WTC11 (cell line): ENCODE measurements at regions not wholly inside any gene's neighbourhood (a gene's known extent, or its start where the extent isn't known, plus 50 kb on each side); places are given as distances from the start of the nearest gene placed in this dataset.

Source experiments
- ATAC-seq: fragments of 200-7000 bp; cut with Tn5 transposase; 2 replicates; pipeline ENCODE4 v1.10.0; 2021; ENCODE audit warnings: mild to moderate bottlenecking, moderate library complexity
- CTCF ChIA-PET: fragments of 300-600 bp; sonication (Branson Sonifier 250); formaldehyde crosslinking; loops from one replicate; lab custom pipeline; 2021; ENCODE audit warnings: antibody characterized with exemption; lab: Charles Lee
- POLR2A ChIA-PET: fragments of 350-600 bp; sonication (Branson Sonifier 250); formaldehyde crosslinking; loops from one replicate; lab custom pipeline; 2021; ENCODE audit warnings: antibody characterized with exemption; lab: Charles Lee
- DNase-seq: peaks from one replicate; pipeline ENCODE4 v3.0.0; 2021; ENCODE audit warnings: low spot score
- H3K27ac Mint-ChIP-seq: 2 replicates; pipeline ENCODE4 v1.8.0; 2021; ENCODE audit warnings: mixed read lengths
- H3K27me3 Mint-ChIP-seq: 2 replicates; pipeline ENCODE4 v1.8.0; 2021; ENCODE audit warnings: low read depth, mild to moderate bottlenecking, moderate library complexity, mixed read lengths
- H3K36me3 Mint-ChIP-seq: 2 replicates; pipeline ENCODE4 v1.8.0; 2021; ENCODE audit warnings: mixed read lengths
- H3K4me1 Mint-ChIP-seq: 2 replicates; pipeline ENCODE4 v1.8.0; 2022; ENCODE audit warnings: mixed read lengths
- H3K4me3 Mint-ChIP-seq: 2 replicates; pipeline ENCODE4 v1.8.0; 2021; ENCODE audit warnings: mild to moderate bottlenecking, moderate library complexity, mixed read lengths
- H3K9me3 Mint-ChIP-seq: 2 replicates; pipeline ENCODE4 v1.8.0; 2021; ENCODE audit warnings: mixed read lengths
- ATF1 ChIP-seq: sonication (generic); formaldehyde crosslinking; IDR thresholded peaks from 2 replicates; pipeline ENCODE4 v1.8.1; 2023; ENCODE audit warnings: mild to moderate bottlenecking, moderate library complexity, missing genetic modification reagents
- EMX1 ChIP-seq: fragments of 250-450 bp; sonication (Bioruptor Pico); IDR thresholded peaks from 2 replicates; pipeline ENCODE4 v1.8.0; 2021; ENCODE audit warnings: mild to moderate bottlenecking
- GRHL2 ChIP-seq: fragments of 250-450 bp; sonication (Bioruptor Pico); IDR thresholded peaks from 2 replicates; pipeline ENCODE4 v1.8.0; 2022; ENCODE audit warnings: mild to moderate bottlenecking, moderate library complexity; ENCODE audit not compliant: insufficient replicate concordance, severe bottlenecking
- IRF2 ChIP-seq: sonication (generic); formaldehyde crosslinking; IDR thresholded peaks from 2 replicates; pipeline ENCODE4 v1.8.0; 2022; ENCODE audit warnings: low read depth, missing genetic modification reagents, borderline replicate concordance
- NR2C2 ChIP-seq: sonication (generic); formaldehyde crosslinking; IDR thresholded peaks from 2 replicates; pipeline ENCODE4 v1.8.0; 2022; ENCODE audit warnings: mild to moderate bottlenecking, missing genetic modification reagents
- RELA ChIP-seq: sonication (generic); formaldehyde crosslinking; IDR thresholded peaks from 2 replicates; pipeline ENCODE4 v1.8.1; 2022; ENCODE audit warnings: missing genetic modification reagents, mild to moderate bottlenecking, borderline replicate concordance
- TEAD1 ChIP-seq: sonication (generic); formaldehyde crosslinking; IDR thresholded peaks from 2 replicates; pipeline ENCODE4 v1.8.0; 2022; ENCODE audit warnings: mild to moderate bottlenecking, missing genetic modification reagents
- ZNF121 ChIP-seq: sonication (generic); formaldehyde crosslinking; IDR thresholded peaks from 2 replicates; pipeline ENCODE4 v1.8.0; 2023; ENCODE audit warnings: missing genetic modification reagents
- ZNF263 ChIP-seq: sonication (generic); formaldehyde crosslinking; IDR thresholded peaks from 2 replicates; pipeline ENCODE4 v1.8.1; 2022; ENCODE audit warnings: low read depth, mild to moderate bottlenecking, moderate library complexity, missing genetic modification reagents
- ZNF317 ChIP-seq: sonication (generic); formaldehyde crosslinking; IDR thresholded peaks from 2 replicates; pipeline ENCODE4 v1.8.1; 2023; ENCODE audit warnings: low read depth, mild to moderate bottlenecking, moderate library complexity, missing genetic modification reagents, borderline replicate concordance
- TF ChIP-seq, protein P1 (sequence below): sonication (generic); formaldehyde crosslinking; IDR thresholded peaks from 2 replicates; pipeline ENCODE4 v1.8.0; 2022; ENCODE audit warnings: mild to moderate bottlenecking, missing genetic modification reagents
- TF ChIP-seq, protein P2 (sequence below): fragments of 250-450 bp; sonication (Bioruptor Pico); conservative IDR thresholded peaks from 2 replicates; pipeline ENCODE4 v1.9.0; 2021; ENCODE audit warnings: mild to moderate bottlenecking
- TF ChIP-seq, protein P3 (sequence below): sonication (generic); formaldehyde crosslinking; IDR thresholded peaks from 2 replicates; pipeline ENCODE4 v1.8.0; 2022; ENCODE audit warnings: missing genetic modification reagents
- TF ChIP-seq, protein P4 (sequence below): sonication (generic); formaldehyde crosslinking; IDR thresholded peaks from 2 replicates; pipeline ENCODE4 v1.8.1; 2022; ENCODE audit warnings: mild to moderate bottlenecking, moderate library complexity, missing genetic modification reagents
- TF ChIP-seq, protein P5 (sequence below): sonication (generic); formaldehyde crosslinking; IDR thresholded peaks from 2 replicates; pipeline ENCODE4 v1.8.1; 2023; ENCODE audit warnings: mild to moderate bottlenecking, missing genetic modification reagents
- TF ChIP-seq, protein P6 (sequence below): fragments of 250-450 bp; sonication (Bioruptor Pico); IDR thresholded peaks from 2 replicates; pipeline ENCODE4 v1.9.0; 2021; ENCODE audit warnings: mild to moderate bottlenecking
- TF ChIP-seq, protein P7 (sequence below): sonication (generic); formaldehyde crosslinking; IDR thresholded peaks from 2 replicates; pipeline ENCODE4 v1.8.0; 2023; ENCODE audit warnings: mild to moderate bottlenecking, missing genetic modification reagents

DNA sequence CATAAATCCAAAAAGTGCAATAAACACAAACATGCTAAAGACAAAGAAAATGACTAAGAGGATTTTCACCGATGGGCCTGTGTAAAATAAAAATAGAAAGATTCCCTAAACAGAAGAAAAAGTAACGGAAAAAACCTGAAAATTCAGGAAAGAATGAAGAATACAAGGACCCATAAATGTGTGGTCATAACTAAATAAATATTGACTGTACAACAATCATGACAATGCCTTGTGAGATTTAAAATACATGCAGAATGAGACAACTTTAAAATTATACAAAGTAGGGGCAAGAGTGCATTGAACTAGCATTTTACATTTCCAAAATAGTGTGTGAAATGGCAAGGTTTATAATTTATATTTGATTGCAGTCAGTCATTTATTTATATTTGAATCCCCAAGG, 409.1 kb upstream of the ANKRD30A start:
- ChIA-PET CTCF (no interaction called here), POLR2A (no interaction called here)
- no peaks in the 10 kb centered on the region for H3K36me3 Mint-ChIP-seq
- peaks cover 14% of the 10 kb centered on the region for H3K9me3 Mint-ChIP-seq
- no peak overlapping the region for H3K4me3 Mint-ChIP-seq
- ATAC-seq, result no peak
- TF ChIP-seq, protein P1, sequence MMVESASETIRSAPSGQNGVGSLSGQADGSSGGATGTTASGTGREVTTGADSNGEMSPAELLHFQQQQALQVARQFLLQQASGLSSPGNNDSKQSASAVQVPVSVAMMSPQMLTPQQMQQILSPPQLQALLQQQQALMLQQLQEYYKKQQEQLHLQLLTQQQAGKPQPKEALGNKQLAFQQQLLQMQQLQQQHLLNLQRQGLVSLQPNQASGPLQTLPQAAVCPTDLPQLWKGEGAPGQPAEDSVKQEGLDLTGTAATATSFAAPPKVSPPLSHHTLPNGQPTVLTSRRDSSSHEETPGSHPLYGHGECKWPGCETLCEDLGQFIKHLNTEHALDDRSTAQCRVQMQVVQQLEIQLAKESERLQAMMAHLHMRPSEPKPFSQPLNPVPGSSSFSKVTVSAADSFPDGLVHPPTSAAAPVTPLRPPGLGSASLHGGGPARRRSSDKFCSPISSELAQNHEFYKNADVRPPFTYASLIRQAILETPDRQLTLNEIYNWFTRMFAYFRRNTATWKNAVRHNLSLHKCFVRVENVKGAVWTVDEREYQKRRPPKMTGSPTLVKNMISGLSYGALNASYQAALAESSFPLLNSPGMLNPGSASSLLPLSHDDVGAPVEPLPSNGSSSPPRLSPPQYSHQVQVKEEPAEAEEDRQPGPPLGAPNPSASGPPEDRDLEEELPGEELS, result no peak
- TF ChIP-seq, protein P2, sequence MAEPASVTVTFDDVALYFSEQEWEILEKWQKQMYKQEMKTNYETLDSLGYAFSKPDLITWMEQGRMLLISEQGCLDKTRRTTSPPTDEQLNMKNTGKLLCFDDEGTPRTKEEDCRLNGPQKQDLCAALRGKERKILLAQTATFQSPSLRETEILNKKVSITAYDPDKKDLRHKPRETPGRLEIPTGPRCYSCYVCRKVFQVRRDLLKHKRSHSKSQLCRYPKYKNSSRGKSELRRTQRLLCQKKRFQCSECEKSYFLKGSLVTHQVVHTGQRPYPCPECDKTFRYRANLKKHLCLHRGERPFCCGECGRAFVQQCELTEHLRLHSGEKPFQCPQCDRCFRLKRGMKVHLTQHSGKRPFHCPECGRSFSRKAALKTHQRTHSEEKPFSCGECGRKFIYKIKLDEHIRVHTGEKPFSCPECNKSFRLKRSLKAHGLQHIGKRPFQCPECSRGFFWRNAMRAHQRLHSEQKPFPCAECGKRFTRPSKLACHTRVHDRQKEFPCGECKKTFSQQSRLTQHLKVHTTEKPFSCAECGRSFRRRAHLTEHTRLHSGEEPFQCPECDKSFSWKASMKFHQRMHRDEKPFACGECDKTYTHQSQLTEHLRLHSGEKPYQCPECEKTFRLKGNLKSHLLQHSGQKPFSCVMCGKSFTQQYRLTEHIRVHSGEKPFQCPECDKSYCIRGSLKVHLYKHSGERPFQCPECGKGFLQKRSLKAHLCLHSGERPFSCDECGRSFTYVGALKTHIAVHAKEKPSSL (CRISPR knock-in tag), result no peak
- TF ChIP-seq ATF1 (CRISPR knock-in tag), result no peak
- TF ChIP-seq GRHL2 (CRISPR knock-in tag), result no peak
- no peak for TF ChIP-seq ZNF317
- TF ChIP-seq ZNF263, result no peak
- H3K27me3 Mint-ChIP-seq, result no peaks in the 10 kb centered on the region
- no peak for DNase-seq
- no peaks in the 10 kb centered on the region for H3K4me1 Mint-ChIP-seq
- H3K27ac Mint-ChIP-seq, result no peak overlapping the region

DNA sequence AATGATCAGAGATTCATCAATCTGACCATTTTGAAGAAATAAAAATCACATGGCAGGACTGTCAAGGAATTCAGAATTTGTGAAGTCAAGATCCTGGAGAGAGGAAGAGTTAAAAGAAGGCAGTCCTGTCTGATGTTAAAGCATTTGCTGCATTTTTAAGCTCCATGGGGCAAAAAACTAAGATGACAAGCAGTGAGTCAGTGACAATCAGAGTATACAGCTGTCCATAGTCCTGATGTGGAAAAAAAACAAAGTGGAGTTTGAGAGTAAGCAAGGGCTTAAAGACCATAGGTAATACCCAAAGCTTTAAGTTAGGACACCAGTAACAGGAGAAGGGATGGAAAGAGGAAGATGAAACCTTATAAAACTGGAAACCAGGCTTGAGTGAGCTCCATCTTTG, 412.7 kb upstream of the ANKRD30A start:
- Mint-ChIP-seq H3K4me3 (no peak overlapping the region), H3K27me3 (no peaks in the 10 kb centered on the region), H3K9me3 (peaks cover 9% of the 10 kb centered on the region), H3K36me3 (no peaks in the 10 kb centered on the region), H3K4me1 (no peaks in the 10 kb centered on the region), H3K27ac (no peak overlapping the region)
- no peak for ATAC-seq
- ChIA-PET CTCF (interaction anchor here (1.6 kb wide), 1 partner anchor 13 kb away, joined by 5 read pairs; no protein-coding TSS in a partner anchor), POLR2A (interaction anchor here (1.0 kb wide), 1 partner anchor 13 kb away, joined by 3 read pairs; no protein-coding TSS in a partner anchor)
- no peak for DNase-seq
- TF ChIP-seq, protein P3, sequence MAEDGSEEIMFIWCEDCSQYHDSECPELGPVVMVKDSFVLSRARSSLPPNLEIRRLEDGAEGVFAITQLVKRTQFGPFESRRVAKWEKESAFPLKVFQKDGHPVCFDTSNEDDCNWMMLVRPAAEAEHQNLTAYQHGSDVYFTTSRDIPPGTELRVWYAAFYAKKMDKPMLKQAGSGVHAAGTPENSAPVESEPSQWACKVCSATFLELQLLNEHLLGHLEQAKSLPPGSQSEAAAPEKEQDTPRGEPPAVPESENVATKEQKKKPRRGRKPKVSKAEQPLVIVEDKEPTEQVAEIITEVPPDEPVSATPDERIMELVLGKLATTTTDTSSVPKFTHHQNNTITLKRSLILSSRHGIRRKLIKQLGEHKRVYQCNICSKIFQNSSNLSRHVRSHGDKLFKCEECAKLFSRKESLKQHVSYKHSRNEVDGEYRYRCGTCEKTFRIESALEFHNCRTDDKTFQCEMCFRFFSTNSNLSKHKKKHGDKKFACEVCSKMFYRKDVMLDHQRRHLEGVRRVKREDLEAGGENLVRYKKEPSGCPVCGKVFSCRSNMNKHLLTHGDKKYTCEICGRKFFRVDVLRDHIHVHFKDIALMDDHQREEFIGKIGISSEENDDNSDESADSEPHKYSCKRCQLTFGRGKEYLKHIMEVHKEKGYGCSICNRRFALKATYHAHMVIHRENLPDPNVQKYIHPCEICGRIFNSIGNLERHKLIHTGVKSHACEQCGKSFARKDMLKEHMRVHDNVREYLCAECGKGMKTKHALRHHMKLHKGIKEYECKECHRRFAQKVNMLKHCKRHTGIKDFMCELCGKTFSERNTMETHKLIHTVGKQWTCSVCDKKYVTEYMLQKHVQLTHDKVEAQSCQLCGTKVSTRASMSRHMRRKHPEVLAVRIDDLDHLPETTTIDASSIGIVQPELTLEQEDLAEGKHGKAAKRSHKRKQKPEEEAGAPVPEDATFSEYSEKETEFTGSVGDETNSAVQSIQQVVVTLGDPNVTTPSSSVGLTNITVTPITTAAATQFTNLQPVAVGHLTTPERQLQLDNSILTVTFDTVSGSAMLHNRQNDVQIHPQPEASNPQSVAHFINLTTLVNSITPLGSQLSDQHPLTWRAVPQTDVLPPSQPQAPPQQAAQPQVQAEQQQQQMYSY, result no peak
- TF ChIP-seq EMX1 (CRISPR knock-in tag), result no peak
- TF ChIP-seq, protein P4, sequence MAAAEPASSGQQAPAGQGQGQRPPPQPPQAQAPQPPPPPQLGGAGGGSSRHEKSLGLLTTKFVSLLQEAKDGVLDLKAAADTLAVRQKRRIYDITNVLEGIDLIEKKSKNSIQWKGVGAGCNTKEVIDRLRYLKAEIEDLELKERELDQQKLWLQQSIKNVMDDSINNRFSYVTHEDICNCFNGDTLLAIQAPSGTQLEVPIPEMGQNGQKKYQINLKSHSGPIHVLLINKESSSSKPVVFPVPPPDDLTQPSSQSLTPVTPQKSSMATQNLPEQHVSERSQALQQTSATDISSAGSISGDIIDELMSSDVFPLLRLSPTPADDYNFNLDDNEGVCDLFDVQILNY (CRISPR knock-in tag), result no peak
- TF ChIP-seq, protein P5, sequence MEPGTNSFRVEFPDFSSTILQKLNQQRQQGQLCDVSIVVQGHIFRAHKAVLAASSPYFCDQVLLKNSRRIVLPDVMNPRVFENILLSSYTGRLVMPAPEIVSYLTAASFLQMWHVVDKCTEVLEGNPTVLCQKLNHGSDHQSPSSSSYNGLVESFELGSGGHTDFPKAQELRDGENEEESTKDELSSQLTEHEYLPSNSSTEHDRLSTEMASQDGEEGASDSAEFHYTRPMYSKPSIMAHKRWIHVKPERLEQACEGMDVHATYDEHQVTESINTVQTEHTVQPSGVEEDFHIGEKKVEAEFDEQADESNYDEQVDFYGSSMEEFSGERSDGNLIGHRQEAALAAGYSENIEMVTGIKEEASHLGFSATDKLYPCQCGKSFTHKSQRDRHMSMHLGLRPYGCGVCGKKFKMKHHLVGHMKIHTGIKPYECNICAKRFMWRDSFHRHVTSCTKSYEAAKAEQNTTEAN (CRISPR knock-in tag), result no peak
- no peak for TF ChIP-seq TEAD1 (CRISPR knock-in tag)
- TF ChIP-seq ZNF317, result no peak
- TF ChIP-seq, protein P6, sequence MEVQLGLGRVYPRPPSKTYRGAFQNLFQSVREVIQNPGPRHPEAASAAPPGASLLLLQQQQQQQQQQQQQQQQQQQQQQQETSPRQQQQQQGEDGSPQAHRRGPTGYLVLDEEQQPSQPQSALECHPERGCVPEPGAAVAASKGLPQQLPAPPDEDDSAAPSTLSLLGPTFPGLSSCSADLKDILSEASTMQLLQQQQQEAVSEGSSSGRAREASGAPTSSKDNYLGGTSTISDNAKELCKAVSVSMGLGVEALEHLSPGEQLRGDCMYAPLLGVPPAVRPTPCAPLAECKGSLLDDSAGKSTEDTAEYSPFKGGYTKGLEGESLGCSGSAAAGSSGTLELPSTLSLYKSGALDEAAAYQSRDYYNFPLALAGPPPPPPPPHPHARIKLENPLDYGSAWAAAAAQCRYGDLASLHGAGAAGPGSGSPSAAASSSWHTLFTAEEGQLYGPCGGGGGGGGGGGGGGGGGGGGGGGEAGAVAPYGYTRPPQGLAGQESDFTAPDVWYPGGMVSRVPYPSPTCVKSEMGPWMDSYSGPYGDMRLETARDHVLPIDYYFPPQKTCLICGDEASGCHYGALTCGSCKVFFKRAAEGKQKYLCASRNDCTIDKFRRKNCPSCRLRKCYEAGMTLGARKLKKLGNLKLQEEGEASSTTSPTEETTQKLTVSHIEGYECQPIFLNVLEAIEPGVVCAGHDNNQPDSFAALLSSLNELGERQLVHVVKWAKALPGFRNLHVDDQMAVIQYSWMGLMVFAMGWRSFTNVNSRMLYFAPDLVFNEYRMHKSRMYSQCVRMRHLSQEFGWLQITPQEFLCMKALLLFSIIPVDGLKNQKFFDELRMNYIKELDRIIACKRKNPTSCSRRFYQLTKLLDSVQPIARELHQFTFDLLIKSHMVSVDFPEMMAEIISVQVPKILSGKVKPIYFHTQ (CRISPR knock-in tag), result no peak
- TF ChIP-seq RELA (CRISPR knock-in tag), result no peak
- TF ChIP-seq, protein P7, sequence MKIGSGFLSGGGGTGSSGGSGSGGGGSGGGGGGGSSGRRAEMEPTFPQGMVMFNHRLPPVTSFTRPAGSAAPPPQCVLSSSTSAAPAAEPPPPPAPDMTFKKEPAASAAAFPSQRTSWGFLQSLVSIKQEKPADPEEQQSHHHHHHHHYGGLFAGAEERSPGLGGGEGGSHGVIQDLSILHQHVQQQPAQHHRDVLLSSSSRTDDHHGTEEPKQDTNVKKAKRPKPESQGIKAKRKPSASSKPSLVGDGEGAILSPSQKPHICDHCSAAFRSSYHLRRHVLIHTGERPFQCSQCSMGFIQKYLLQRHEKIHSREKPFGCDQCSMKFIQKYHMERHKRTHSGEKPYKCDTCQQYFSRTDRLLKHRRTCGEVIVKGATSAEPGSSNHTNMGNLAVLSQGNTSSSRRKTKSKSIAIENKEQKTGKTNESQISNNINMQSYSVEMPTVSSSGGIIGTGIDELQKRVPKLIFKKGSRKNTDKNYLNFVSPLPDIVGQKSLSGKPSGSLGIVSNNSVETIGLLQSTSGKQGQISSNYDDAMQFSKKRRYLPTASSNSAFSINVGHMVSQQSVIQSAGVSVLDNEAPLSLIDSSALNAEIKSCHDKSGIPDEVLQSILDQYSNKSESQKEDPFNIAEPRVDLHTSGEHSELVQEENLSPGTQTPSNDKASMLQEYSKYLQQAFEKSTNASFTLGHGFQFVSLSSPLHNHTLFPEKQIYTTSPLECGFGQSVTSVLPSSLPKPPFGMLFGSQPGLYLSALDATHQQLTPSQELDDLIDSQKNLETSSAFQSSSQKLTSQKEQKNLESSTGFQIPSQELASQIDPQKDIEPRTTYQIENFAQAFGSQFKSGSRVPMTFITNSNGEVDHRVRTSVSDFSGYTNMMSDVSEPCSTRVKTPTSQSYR (CRISPR knock-in tag), result no peak
- TF ChIP-seq NR2C2 (CRISPR knock-in tag), result no peak
- TF ChIP-seq IRF2, result no peak
- no peak for TF ChIP-seq ZNF121 (CRISPR knock-in tag)
- no peak for TF ChIP-seq GRHL2 (CRISPR knock-in tag)
